EH (cell line): ENCODE measurements at regions not wholly inside any gene's neighbourhood (a gene's known extent, or its start where the extent isn't known, plus 50 kb on each side); places are given as distances from the start of the nearest gene placed in this dataset.
A peak's percentile ranks its signal among the peaks of the same experiment; 100 is the strongest.

Source experiments
- DNase-seq: peaks from one replicate; pipeline ENCODE4 v3.0.0-alpha.2; 2015; ENCODE audit warnings: low read depth

DNA sequence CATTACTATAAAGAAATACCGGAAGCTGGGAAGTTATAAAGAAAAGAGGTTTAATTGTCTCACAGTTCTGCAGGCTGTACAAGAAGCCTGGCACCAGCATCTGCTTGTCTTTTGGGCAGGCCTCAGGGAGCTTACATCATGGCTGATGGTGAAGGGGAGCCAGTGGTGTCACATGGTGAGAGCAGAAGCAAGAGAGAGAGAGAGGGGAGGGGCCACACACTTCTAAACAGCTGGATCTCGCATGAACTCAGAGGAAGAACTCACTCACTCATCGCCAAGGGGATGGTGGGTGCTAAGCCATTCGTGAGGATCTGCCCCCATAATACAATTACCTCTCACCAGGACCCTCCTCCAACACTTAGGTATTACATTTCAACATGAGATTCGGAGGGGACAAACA is 51.8 kb upstream of the ANKRD34C start:
- DNase-seq, result no peak

DNA sequence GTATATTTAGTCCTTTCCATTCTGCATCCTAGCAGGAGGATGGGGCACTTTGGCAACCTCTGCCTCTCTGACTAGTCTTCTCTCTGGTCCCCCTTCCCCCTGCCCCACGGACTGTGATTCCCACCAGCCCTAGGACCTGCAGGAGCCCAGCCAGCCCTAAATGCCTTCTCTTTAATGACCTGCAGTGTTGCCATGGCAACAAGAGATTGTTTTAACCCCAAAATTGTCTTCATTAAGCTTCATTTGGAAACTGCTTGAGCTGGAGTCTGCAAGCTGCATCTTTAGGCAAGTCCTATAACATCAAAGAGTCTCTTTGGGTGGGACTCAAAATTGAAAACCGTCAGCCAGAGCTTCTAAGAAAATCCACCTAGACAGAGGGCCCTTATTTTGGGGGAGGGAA is 59.7 kb upstream of the ANKRD34C start:
- no peak for DNase-seq

DNA sequence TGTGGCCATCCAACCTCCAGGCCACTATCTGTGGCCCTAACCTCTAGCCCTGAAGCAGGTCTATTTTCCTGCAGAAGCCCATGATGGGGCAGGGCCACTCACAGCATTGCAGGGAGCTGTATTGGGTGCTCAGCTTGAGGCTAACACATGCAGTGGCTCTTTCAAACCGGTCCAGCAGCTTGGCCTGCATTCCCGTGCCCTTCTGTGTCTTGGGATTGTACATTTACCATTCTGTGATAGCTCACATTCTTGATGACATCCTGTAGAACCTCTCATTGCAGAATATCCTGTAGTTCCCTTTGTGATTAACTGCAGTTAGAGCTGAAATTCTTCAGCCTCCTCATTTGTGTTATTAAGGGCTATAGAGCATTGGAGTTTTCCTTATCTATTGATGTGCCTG is 60.8 kb upstream of the ANKRD34C start:
- no peak for DNase-seq

DNA sequence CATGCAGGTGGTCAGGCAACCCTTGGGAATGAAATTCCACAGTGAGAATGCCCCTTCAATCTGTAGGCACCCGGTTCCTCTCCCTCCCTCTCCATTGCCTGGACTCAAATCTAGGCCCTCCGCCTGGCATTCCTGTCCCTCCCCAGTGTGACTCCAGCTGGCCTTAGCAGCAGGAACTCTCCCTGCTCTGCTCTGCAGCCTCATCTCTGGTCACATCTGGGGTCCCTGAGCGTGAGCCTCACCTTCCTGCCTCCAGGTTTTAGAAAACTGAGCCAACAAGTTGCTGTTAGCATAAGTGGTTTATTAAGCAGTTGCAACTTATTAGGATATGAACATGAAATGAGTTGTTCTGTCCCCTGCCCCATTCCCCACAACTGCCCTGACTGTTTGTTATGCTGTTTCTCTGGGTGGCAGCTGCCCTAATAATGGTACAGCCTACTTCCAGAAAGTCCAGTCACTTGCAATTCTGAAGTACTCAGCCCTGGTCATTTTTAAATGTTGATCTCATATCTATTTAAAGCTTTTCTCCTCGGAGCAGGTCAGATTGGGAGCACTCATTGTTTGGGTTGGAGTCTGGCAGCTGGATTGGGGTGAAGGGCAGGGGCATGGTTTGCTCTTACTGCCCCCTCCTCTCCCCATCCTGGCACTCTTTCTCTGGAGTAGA is 63.0 kb upstream of the ANKRD34C start:
- DNase-seq, result no peak

DNA sequence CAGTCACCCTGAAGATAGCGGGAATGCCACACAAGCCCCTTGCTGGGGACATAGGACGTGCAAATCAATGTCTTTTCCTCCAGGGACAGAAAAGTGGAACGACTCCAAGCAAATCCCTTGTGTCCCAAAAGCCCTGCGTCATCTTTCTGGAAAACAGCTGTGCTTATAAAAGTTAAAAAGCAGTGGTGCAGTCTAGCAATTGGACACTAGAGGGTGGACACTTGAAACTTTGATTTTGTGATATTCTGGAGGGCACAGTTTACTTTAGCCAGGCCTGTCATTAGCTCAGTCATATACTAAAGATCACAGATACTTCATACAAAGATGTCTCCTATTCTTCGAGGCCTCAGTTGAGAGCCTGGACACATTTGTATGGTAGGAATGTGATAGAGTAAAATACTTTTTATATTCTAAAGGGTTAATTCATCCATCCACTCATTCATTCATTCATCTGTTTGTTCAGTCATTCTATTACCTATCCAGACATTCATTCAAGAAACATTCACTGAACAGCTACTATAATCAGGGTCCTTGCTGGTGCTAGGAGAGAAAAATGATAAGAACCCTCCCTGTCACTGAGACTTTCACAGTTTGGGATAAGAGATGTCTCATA is 63.8 kb upstream of the ANKRD34C start:
- DNase-seq, result peak; percentile 7

DNA sequence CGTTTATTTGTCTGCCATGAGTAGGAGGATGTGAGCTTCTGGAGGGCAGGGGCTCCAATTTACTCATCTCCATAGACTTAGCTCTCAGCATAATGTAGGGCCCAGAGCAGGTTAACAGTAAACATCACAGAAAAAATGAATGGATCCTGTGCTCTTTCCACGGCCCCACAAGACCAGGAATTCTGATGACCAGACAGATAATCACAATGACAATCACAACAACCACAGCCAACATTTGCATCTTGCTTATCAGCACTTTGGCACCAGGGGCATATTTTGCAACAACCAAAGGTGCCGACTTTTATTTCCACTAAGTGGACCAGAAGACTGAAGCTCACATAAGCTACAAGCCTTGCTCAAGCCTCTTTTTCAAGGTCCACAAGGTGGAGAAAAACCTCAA is 68.9 kb upstream of the ANKRD34C start:
- DNase-seq, result no peak

DNA sequence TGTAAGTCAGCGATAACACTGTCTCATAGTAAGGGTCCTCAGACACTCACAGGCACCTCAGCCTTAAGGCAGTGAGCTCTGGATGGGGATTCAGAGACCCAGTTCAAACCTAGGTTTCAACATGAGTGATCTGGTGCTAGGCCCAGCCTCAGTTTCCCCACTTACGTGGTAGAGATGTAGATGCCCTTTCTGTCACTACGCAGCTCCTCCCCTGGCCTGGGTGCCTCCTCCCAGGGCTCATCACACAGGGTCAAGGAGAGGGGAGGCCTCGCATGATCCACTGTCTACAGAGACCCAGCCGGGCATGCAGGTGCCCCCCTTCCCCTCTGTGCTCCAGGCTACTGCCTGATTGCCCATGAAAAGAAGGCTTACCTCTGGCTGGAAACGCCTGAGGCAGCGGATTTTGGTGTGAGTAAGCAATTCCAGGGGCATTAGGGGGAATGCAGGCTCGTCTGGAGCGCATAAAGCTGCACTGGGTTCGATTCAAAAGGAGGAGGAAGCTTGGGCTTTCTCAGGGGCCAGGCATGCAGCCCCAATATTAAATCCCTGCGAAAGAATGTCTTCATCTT is 69.8 kb upstream of the ANKRD34C start:
- no peak for DNase-seq

DNA sequence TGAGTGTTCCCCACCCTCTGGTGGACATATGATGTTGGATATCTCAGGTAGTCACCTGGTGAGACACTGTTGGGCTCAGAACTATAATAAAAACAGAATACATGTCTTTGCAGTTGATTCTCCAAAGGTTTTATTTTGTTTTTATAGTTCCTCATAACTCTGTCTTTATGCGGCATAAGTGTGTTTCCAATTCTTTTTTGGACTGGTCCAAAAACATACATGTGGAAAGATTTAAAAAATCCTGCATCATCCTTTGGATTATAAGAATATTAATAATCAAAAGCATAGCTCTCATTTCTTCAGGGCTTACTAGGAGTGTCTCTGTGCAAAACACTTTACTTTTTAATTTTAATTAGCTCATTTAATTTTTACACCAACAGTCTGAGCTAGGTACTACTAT is 71.0 kb upstream of the ANKRD34C start:
- DNase-seq, result no peak

DNA sequence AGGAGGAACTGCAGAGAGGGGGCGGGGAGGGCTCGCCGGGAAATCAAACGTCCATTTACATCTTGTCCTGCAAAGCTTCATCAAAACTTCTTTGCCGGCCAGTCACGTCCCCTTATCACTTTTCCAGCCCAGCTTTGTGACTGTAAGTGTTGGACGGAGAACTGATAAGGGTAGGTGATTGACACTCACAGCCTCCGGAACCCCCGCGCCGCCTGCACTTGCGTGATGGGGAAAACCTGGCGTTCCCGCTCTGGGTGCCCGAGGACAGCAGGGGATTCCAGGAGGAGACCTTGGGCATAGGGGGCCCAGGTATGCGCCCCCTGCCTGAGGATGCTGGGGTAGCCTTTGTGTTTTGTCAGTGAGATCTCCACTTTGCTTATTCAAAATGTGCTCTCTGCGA is 72.8 kb upstream of the ANKRD34C start:
- no peak for DNase-seq

DNA sequence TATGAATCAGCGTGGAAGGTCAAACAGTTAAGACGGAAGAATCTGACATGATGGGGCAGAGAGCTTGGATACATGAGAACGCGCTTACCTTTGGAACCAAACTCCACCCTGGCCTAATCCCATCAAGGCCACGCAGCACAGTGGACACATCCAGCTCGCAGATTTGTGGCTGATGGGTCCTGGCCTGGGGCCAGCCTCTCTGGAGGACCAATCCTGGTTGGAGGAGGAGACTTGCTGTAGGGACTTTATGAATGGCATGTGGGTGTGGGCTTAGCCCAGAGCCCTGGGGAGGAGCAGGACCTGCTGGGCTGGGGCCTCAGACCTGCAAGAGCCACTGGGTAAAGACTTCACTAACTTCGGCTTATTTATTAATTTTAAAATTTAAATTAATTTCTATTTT is 73.4 kb upstream of the ANKRD34C start:
- DNase-seq, result no peak

DNA sequence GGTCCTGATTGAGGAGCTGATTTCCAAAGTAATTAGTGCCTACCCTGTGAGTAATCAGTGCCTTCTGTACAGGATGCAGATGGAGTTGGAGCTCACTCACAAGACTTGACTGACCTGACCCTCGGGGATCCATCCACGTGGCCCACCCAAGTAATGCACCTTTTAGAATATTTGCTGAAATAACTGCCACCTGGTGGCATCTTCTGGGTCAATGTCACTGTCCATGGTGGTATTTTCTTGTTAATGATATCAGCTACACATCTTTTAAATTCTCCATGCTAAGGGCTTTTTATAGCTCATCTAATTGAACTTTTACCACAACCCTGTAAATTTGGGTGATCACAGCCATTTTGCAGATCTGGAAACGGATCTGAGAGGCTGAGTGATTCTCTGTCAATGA is 74.3 kb upstream of the ANKRD34C start:
- no peak for DNase-seq

DNA sequence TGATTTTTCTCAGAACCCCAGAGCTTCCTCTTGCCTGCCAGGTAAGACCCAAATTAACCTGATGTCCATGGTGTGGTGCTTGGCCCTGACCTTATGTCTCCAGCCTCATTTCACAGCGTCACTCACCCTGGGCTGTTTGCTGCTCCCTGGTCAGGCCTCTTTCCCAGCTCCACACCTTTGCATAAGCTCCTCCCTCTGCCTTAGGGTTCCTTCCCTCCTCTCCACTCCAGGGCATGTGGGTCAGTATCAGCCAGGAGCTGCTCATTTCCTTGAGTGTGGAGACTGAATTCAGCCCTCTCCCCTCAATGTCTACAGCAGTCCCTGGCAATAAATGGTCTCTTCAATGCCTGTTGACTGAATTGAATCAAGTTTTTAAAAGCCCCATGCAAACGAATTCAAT is 75.6 kb upstream of the ANKRD34C start:
- no peak for DNase-seq

DNA sequence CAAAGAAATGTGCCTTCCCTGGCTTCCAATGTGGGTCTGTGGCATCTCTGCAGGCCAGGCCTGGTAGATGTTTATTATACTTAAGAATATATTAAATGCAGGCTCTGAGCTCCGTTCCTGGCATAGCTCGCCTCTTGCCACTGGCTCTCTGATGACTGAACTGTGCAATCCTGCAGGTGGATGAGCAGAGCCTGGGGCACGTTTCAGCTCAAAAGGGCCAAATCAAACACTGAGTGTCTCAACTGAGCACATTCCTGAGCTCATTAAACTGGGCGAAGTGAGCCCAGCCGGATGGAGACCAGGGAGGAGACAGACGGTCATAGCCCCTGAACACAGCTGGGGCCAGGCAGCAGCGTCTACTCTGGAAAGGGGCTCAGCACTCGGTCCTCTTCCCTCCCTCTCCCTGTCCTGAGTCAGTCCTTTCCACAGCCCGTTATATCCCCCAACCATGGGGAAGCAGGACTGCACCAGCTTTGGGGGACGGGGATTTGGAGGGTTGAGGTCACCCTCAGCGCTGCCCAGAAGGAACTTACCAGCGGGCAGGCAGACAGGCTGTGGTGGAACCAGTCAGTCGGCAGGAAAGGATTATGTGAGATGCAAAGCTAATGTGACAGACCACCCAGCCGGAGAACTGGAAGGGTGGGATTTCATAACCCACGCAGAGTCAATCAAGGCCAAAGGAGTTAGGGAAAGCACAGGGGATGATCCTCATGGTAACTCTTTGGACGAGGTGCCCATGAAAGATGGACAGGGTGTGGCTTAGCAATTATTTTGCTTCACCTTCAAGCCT is 77.4 kb upstream of the ANKRD34C start:
- DNase-seq, result peak; percentile 2

DNA sequence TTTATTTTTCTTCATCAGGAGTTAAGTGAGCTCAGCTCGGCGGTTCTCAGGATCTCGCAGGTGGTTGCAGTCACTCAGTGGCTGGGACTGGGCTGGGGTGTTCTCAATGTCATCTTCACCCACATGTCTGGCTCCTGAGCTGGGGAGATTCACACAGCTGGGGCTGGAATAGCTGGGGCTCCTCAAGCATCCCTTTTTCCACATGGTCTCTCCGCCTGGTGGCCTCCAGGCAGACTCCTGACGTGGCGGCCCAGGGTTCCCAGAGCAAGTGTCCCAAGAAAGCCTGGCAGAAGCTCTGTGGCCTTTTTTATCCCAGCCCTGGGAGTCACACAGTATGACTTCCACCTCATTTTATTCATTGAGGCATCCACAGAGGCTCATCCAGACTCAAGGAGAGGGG is 84.1 kb upstream of the ANKRD34C start:
- no peak for DNase-seq

DNA sequence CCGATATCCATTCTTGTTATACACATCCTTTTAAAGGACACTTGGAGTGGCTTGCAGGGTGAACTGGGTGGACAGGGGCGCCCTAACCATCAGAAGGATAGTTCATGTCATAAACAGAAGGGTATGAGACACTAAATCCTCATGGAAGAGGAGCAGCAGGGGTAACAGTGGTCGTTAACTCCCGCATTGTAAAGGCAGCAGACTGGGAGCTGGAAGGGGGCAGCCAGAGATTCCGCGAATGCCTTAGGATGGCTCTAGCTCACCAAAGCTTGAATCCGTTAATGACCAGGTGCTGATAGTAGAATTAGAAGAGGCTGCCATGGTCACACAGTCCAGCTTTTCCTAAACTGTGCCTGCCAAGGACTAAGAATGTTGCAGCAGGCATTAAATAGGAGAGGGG is 85.2 kb upstream of the ANKRD34C start:
- DNase-seq, result no peak

DNA sequence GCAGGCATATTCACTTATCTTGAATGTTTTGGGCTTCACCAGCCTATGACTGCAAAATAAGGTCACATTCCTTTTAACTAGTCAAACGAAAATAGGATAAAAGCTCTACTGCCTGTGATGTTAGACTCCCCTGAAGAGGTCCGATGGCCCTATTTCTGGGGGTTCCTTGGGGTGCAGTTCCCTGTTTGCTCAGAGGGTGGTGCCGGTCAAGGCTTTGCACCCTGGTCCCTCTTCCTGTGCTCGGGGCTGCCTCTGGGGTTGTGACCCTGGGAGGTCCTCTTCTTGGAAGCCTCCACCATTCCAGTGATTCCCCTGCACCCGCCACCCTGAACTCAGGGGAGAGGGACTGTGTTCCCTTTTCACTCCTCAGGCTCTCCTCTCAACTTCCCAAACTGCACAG is 86.7 kb upstream of the ANKRD34C start:
- no peak for DNase-seq

DNA sequence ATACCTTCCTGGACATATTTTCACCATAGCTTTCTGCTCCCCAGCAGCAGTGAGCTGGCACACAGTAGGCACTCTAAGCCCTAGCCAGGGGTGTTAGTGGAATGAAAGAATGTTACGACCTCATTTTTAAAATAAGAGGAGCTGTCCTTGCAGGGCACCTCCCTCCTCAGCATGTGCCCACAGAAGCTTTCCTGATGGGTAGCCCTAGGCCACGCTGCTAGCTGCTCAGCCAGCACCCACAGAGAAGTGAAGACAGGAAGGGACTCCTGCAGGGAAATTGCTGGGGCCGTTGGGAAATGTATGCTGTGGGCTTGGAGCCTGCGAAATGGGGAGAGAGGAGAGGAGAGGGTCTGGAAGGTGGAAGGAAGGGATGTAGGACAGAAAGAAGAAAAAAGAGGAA is 87.3 kb upstream of the ANKRD34C start:
- no peak for DNase-seq

DNA sequence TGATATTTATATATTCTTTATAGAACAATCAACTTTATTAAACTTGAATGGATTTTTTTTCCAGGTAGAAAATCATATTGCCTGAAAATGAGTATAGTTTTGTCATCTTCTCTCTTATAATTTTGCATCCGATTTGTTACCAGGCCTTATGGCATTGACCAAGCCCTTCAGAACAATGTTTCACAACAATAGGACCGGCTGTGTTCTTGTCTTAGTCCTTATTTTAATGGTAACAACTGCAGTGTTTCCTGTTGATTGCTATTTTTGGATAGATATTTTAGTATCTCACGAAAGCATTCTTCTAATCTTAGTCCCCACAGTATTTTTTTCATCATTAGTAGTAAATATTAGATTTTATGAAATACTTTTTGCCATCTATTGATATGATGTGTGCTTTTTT is 88.1 kb upstream of the ANKRD34C start:
- DNase-seq, result no peak

DNA sequence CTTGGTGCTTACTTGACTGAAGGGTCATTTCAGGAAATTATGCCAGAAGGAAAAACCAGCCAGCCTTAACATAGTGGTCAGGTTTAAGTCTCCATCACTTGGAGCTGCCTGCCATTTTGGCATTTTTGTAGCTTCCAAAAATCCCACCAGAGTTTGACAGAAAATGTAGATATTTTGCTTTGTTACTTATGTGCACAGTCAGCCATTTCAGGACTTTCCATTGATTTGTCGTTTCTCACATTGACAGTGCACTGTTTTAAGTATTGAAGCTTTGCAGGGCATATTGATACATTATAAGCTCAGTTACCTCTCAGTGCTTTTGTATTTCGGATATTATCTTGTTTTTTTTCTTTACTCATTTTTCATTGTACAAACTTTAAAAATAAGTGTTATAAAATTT is 89.0 kb upstream of the ANKRD34C start:
- DNase-seq, result no peak

DNA sequence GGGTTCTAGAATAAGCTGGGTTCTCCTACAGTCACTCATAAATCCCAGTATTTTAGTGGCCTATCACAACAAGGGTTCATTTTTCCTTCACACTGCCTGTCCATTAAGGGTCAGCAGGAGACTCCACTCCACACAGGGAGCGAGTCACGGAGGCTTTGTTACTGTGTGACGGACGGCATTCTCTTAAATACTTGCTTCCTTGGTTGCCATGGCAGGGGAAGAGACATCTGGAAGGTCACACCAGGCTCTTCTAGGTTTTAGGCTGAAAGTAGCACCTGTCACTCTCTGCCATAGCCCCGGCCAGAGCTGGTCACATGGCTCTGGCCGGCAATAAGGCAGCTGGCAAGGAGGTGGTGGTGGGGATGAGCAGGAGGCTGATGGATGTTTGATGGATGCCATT is 89.4 kb upstream of the ANKRD34C start:
- DNase-seq, result no peak

DNA sequence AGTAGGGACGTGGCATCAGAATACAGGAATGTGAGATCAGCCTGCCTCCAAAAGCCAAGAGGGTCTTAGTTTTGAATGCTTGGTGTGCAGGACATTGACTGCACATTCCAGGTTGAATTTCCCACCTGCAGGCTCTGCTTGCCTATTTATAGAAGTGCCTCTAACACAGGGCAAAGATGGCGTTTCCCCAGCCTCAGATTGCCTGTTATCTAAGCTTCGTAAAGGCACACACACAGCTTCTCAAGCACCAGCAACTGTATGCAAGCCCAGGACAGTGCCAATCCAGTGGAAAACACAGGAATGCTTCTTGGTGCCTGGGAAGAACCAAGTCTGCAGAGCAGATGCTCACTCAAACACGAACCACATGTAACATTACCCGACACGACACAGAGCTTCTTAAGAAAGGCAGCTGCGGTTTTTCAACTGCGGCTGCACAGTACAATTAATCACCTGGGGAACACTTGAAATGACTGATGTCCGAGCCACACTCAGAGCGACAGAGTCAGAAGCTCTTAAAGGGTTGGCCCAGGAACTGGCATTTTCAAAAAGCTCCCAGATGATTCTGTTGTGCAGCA is 90.0 kb upstream of the ANKRD34C start:
- DNase-seq, result peak; percentile 27

DNA sequence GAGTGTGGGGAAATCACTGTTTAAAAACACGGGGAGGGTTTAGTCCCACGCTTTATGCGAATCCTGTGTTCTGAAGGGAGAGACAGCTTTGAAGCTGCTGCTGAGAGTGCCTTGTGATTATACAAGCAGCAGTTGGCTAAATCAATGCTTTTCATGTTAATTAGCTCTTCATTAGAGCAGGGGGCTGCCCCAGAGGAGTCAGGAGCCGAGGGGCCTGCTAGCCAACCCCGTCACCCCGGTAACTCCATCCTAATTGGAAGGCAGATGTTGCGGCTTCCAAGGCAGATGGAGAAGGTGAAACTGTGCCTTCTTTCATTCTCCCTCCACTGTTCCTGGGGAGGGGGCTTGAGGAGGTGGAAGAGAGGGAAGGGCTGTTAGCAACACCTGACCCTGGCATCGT is 92.4 kb upstream of the ANKRD34C start:
- no peak for DNase-seq

DNA sequence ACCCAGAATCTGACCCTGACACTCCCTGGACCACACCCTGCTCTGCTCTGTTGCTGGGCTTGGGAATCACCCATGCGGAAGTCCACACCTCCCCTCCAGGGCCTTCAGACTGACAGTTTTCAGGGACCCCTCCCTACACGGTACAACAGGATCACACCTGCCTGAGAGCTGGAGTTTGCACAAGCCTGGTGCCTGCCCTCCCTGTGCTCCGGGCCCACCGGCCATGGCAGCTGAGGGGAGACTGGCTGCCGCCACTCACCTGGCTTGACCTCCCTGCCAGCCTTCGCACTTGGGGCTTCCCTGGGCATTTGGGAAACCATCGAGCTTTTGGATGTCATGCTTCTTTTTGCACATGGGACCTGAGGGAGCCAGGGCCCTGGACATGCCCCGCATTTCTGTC is 95.9 kb upstream of the ANKRD34C start:
- DNase-seq, result no peak
